ENCODE measurements at regions not wholly inside any gene's neighbourhood (a gene's known extent, or its start where the extent isn't known, plus 50 kb on each side); places are given as distances from the start of the nearest gene placed in this dataset.

DNA sequence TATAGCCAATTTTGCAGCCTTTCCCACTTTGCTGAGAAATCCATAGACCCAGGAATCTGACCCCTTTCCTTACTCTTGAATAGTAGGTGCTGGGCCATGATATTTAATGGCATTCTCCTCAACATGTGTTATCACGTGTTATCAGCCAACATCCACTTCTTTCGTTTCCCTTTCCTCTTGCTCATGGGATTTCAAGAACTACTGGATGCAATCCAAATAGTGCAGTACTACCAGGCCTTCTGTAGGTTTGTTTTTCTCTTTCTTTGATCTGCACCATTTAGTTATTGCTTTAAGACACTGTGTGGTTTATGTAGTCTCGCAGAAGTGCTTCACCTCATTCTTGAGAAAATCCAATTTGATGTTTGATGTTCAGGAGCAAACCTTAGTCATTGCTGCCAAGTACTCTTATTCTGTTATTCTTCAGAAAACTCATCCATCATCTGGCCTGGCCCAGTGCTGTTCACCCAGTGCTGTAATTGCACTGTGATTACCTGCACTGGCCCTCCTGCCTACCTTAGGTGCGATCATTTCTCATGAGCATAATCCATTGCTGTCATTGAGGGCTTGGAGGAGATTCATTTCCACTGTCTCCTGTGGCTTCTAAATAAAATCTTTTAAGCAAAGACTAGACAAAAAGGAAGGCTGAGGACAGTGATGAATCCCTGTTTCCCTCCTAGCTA is 315.3 kb downstream of the BMPER start:
- TF ChIP-seq NR3C1 (CRISPR knock-in tag; IDR thresholded peaks at IDR 0.05) (no peak), CTCF (IDR thresholded peaks at IDR 0.05 in 2 of 3, conservative IDR thresholded peaks at IDR 0.05 in 1 of 3; ENCODE audit: insufficient read depth in 2 of 3, low read depth in 1 of 3, low read length in 3 of 3) (no peak), CREBBP (IDR thresholded peaks at IDR 0.05; ENCODE audit: low read depth, low read length) (no peak)
